Trophoblast cell (in vitro differentiated cells and primary cell): ENCODE measurements at regions not wholly inside any gene's neighbourhood (a gene's known extent, or its start where the extent isn't known, plus 50 kb on each side); places are given as distances from the start of the nearest gene placed in this dataset.
A peak's percentile ranks its signal among the peaks of the same experiment; 100 is the strongest.

ENCODE experiments used
- DNase-seq, 2 donors: peaks; one replicate each; pipeline ENCODE4 v3.0.0-alpha.2; 2016
- H2AFZ ChIP-seq: 2 replicates; pipeline ENCODE4 v1.6.1; 2013; ENCODE audit warnings: low read length, moderate library complexity, mild to moderate bottlenecking; ENCODE audit not compliant: insufficient read depth, poor library complexity
- H2AK5ac ChIP-seq: 2 replicates; pipeline ENCODE4 v1.6.1; 2013; ENCODE audit warnings: mild to moderate bottlenecking, low read length
- H2BK120ac ChIP-seq: 2 replicates; pipeline ENCODE4 v1.6.1; 2013; ENCODE audit warnings: low read length, mild to moderate bottlenecking, moderate library complexity; ENCODE audit not compliant: insufficient read depth, poor library complexity
- H2BK12ac ChIP-seq: 2 replicates; pipeline ENCODE4 v1.6.1; 2013; ENCODE audit warnings: mild to moderate bottlenecking, low read length, moderate library complexity
- H2BK5ac ChIP-seq: 2 replicates; pipeline ENCODE4 v1.6.1; 2013; ENCODE audit warnings: low read length, low read depth, moderate library complexity, mild to moderate bottlenecking; ENCODE audit not compliant: poor library complexity
- H3K14ac ChIP-seq: 2 replicates; pipeline ENCODE4 v1.6.1; 2013; ENCODE audit warnings: mild to moderate bottlenecking, low read length
- H3K18ac ChIP-seq: 2 replicates; pipeline ENCODE4 v1.6.1; 2013; ENCODE audit warnings: mild to moderate bottlenecking, low read length
- H3K23ac ChIP-seq: 2 replicates; pipeline ENCODE4 v1.6.1; 2013; ENCODE audit warnings: low read length
- H3K27ac ChIP-seq: 2 replicates; pipeline ENCODE4 v1.5.1; 2013; ENCODE audit warnings: low read depth, mild to moderate bottlenecking, inconsistent platforms, low read length, moderate library complexity
- H3K27me3 ChIP-seq: 2 replicates; pipeline ENCODE4 v1.6.1; 2013; ENCODE audit warnings: inconsistent platforms, mild to moderate bottlenecking, low read length, moderate library complexity; ENCODE audit not compliant: insufficient read depth
- H3K36me3 ChIP-seq, 2 experiments: 1 replicate in 1 of 2; 2 replicates in 1 of 2; pipeline ENCODE4 v1.6.1; 2013; ENCODE audit warnings: low read length in 2 of 2, mild to moderate bottlenecking in 2 of 2, moderate library complexity in 1 of 2; ENCODE audit not compliant: insufficient read depth in 2 of 2, control insufficient read depth in 1 of 2
- H3K4ac ChIP-seq: 2 replicates; pipeline ENCODE4 v1.6.1; 2013; ENCODE audit warnings: low read depth, mild to moderate bottlenecking, low read length, moderate library complexity
- H3K4me1 ChIP-seq, 2 experiments: 1 replicate in 1 of 2; 2 replicates in 1 of 2; pipeline ENCODE4 v1.6.1; 2013; ENCODE audit warnings: low read length in 2 of 2, mild to moderate bottlenecking in 2 of 2, moderate library complexity in 1 of 2; ENCODE audit not compliant: insufficient read depth in 2 of 2, control insufficient read depth in 1 of 2
- H3K4me2 ChIP-seq: 2 replicates; pipeline ENCODE4 v1.6.1; 2013; ENCODE audit warnings: inconsistent platforms, mild to moderate bottlenecking, low read length, moderate library complexity
- H3K4me3 ChIP-seq: 2 replicates; pipeline ENCODE4 v1.5.1; 2013; ENCODE audit warnings: mild to moderate bottlenecking, low read depth, low read length, inconsistent platforms
- H3K79me1 ChIP-seq: one replicate; pipeline ENCODE4 v1.6.1; 2013; ENCODE audit warnings: low read length
- H3K79me2 ChIP-seq: 2 replicates; pipeline ENCODE4 v1.6.1; 2013; ENCODE audit warnings: low read length, mild to moderate bottlenecking; ENCODE audit not compliant: control insufficient read depth, insufficient read depth, poor library complexity
- H3K9ac ChIP-seq: 2 replicates; pipeline ENCODE4 v1.6.1; 2013; ENCODE audit warnings: mild to moderate bottlenecking, low read length
- H3K9me3 ChIP-seq: 2 replicates; pipeline ENCODE4 v1.6.1; 2013; ENCODE audit warnings: low read depth, mild to moderate bottlenecking, control low read depth, inconsistent platforms, low read length; ENCODE audit not compliant: insufficient read depth
- H4K12ac ChIP-seq: 2 replicates; pipeline ENCODE4 v1.6.1; 2013; ENCODE audit warnings: low read depth, mild to moderate bottlenecking, low read length, moderate library complexity
- H4K8ac ChIP-seq: 2 replicates; pipeline ENCODE4 v1.6.1; 2013; ENCODE audit warnings: low read depth, mild to moderate bottlenecking, low read length, moderate library complexity
- H4K91ac ChIP-seq: one replicate; pipeline ENCODE4 v1.6.1; 2013; ENCODE audit warnings: low read depth, mild to moderate bottlenecking, low read length, moderate library complexity
- WGBS: extraction: QIAGEN DNeasy Blood & Tissue Kit; methylation state at CpG from one replicate; pipeline ENCODE4 v1.1.7; 2013; ENCODE audit warnings: missing lambda C conversion rate; ENCODE audit not compliant: insufficient read length, insufficient coverage; ENCODE audit errors: extremely low coverage; 5-methylcytosine and 5-hydroxymethylcytosine counted together

GRCh38 chr6:121858986-121859385, 423.5 kb downstream of the GJA1 start:
- no peak overlapping the region for H4K12ac ChIP-seq
- H3K27ac ChIP-seq = no peak overlapping the region
- H3K18ac ChIP-seq = no peak overlapping the region
- no peak overlapping the region for H3K23ac ChIP-seq
- H4K91ac ChIP-seq = no peak overlapping the region
- H3K4me2 ChIP-seq = no peak overlapping the region
- DNase-seq = no peak
- no peaks in the 10 kb centered on the region for H3K36me3 ChIP-seq
- H2BK120ac ChIP-seq = no peak overlapping the region
- H3K9ac ChIP-seq = no peak overlapping the region
- no peak overlapping the region for H4K8ac ChIP-seq
- no peaks in the 10 kb centered on the region for H3K79me2 ChIP-seq
- no peaks in the 10 kb centered on the region for H3K79me1 ChIP-seq
- no peak overlapping the region for H3K4me3 ChIP-seq
- no peak overlapping the region for H2AK5ac ChIP-seq
- H2BK5ac ChIP-seq = no peak overlapping the region
- H3K9me3 ChIP-seq = no peaks in the 10 kb centered on the region
- no peak overlapping the region for H3K14ac ChIP-seq
- peaks cover 0 to 5% of the 10 kb centered on the region in 2 experiments for H3K4me1 ChIP-seq
- H3K4ac ChIP-seq = no peak overlapping the region
- H2AFZ ChIP-seq = no peak overlapping the region
- H2BK12ac ChIP-seq = no peak overlapping the region
- no peaks in the 10 kb centered on the region for H3K27me3 ChIP-seq
- WGBS = no CpG with 5 or more reads among the region's 1 CpG

- Histone ChIP-seq H3K23ac (no peak overlapping the region), H3K4ac (no peak overlapping the region), H3K27ac (no peak overlapping the region), H3K4me1 (no peaks in the 10 kb centered on the region), H3K27me3 (no peaks in the 10 kb centered on the region), H3K79me1 (no peaks in the 10 kb centered on the region), H3K79me2 (no peaks in the 10 kb centered on the region), H2AK5ac (no peak overlapping the region), H3K9ac (no peak overlapping the region), H4K91ac (no peak overlapping the region), H3K14ac (no peak overlapping the region), H2AFZ (no peak overlapping the region), H2BK120ac (no peak overlapping the region), H4K12ac (no peak overlapping the region), H3K9me3 (no peaks in the 10 kb centered on the region), H3K36me3 (no peaks in the 10 kb centered on the region), H2BK5ac (no peak overlapping the region), H4K8ac (no peak overlapping the region), H3K4me2 (no peak overlapping the region), H3K4me3 (no peak overlapping the region), H3K18ac (no peak overlapping the region), H2BK12ac (no peak overlapping the region)
- no peak for DNase-seq
- no CpG with 5 or more reads among the region's 1 CpG for WGBS
Observed at GRCh38 chr6:121865811-121866210, 430.4 kb downstream of the GJA1 start.

- H3K4me2 ChIP-seq = no peak overlapping the region
- H3K27ac ChIP-seq = no peak overlapping the region
- no peak overlapping the region for H2AFZ ChIP-seq
- H4K8ac ChIP-seq = no peak overlapping the region
- H3K18ac ChIP-seq = no peak overlapping the region
- H2BK120ac ChIP-seq = no peak overlapping the region
- H3K36me3 ChIP-seq = no peaks in the 10 kb centered on the region
- H3K14ac ChIP-seq = no peak overlapping the region
- no peak overlapping the region for H3K4me3 ChIP-seq
- no peaks in the 10 kb centered on the region for H3K27me3 ChIP-seq
- no peak overlapping the region for H4K12ac ChIP-seq
- no CpG with 5 or more reads among the region's 2 CpGs for WGBS
- no peaks in the 10 kb centered on the region for H3K4me1 ChIP-seq
- H2AK5ac ChIP-seq = no peak overlapping the region
- H3K79me2 ChIP-seq = no peaks in the 10 kb centered on the region
- H2BK12ac ChIP-seq = no peak overlapping the region
- H3K9me3 ChIP-seq = no peaks in the 10 kb centered on the region
- H3K23ac ChIP-seq = no peak overlapping the region
- H4K91ac ChIP-seq = no peak overlapping the region
- H3K9ac ChIP-seq = no peak overlapping the region
- H2BK5ac ChIP-seq = no peak overlapping the region
- no peak overlapping the region for H3K4ac ChIP-seq
- H3K79me1 ChIP-seq = no peaks in the 10 kb centered on the region
- DNase-seq = no peak
Observed at GRCh38 chr6:121867095-121867494, 431.6 kb downstream of the GJA1 start.

GRCh38 chr6:121868206-121868605, 432.8 kb downstream of the GJA1 start:
- no peak overlapping the region for H2AFZ ChIP-seq
- H3K18ac ChIP-seq = no peak overlapping the region
- no peak overlapping the region for H2BK120ac ChIP-seq
- H4K91ac ChIP-seq = no peak overlapping the region
- no peak overlapping the region for H3K4me3 ChIP-seq
- no peak overlapping the region for H3K9ac ChIP-seq
- no peak overlapping the region for H3K14ac ChIP-seq
- no peak overlapping the region for H2BK12ac ChIP-seq
- no peak overlapping the region for H4K8ac ChIP-seq
- peak; percentile 33 to 85 for DNase-seq
- no peaks in the 10 kb centered on the region for H3K79me1 ChIP-seq
- H3K27ac ChIP-seq = no peak overlapping the region
- no peaks in the 10 kb centered on the region for H3K79me2 ChIP-seq
- no peak overlapping the region for H3K4ac ChIP-seq
- H3K9me3 ChIP-seq = no peaks in the 10 kb centered on the region
- no peaks in the 10 kb centered on the region for H3K27me3 ChIP-seq
- H3K36me3 ChIP-seq = no peaks in the 10 kb centered on the region
- no peak overlapping the region for H2BK5ac ChIP-seq
- H3K23ac ChIP-seq = no peak overlapping the region
- no peak overlapping the region for H3K4me2 ChIP-seq
- WGBS = no CpG with 5 or more reads among the region's 1 CpG
- H2AK5ac ChIP-seq = no peak overlapping the region
- no peaks in the 10 kb centered on the region for H3K4me1 ChIP-seq
- no peak overlapping the region for H4K12ac ChIP-seq
